ENCODE measurements at regions not wholly inside any gene's neighbourhood (a gene's known extent, or its start where the extent isn't known, plus 50 kb on each side); places are given as distances from the start of the nearest gene placed in this dataset.

- DNase-seq (ENCODE audit: low read depth in 4 of 4, low spot score in 2 of 4): no peak
Observed at GRCh38 chr1:232452117-232452516, 177.8 kb downstream of the SIPA1L2 start.

- DNase-seq (ENCODE audit: low read depth in 4 of 4, low spot score in 2 of 4): no peak
Observed at GRCh38 chr1:232451506-232451905, 178.4 kb downstream of the SIPA1L2 start.

- no peak for DNase-seq (ENCODE audit: low read depth in 4 of 4, low spot score in 2 of 4)
Observed at GRCh38 chr1:232450615-232451014, 179.3 kb downstream of the SIPA1L2 start.

GRCh38 chr1:232447125-232447524 is 182.8 kb downstream of the SIPA1L2 start:
- DNase-seq (ENCODE audit: low read depth in 4 of 4, low spot score in 2 of 4): no peak

GRCh38 chr1:232445361-232446106 is 184.4 kb downstream of the SIPA1L2 start:
- DNase-seq (ENCODE audit: low read depth in 4 of 4, low spot score in 2 of 4): no peak

GRCh38 chr1:232443372-232443771 is 186.6 kb downstream of the SIPA1L2 start:
- DNase-seq (ENCODE audit: low read depth in 4 of 4, low spot score in 2 of 4): no peak

GRCh38 chr1:232441036-232441411 is 188.9 kb downstream of the SIPA1L2 start:
- no peak for DNase-seq (ENCODE audit: low read depth in 4 of 4, low spot score in 2 of 4)

GRCh38 chr1:232440325-232441035 is 189.5 kb downstream of the SIPA1L2 start:
- no peak for DNase-seq (ENCODE audit: low read depth in 4 of 4, low spot score in 2 of 4)

- DNase-seq (ENCODE audit: low read depth in 4 of 4, low spot score in 2 of 4): no peak
Observed at GRCh38 chr1:232439011-232439410, 190.9 kb downstream of the SIPA1L2 start.

- no peak for DNase-seq (ENCODE audit: low read depth in 4 of 4, low spot score in 2 of 4)
Observed at GRCh38 chr1:232438476-232438875, 191.5 kb downstream of the SIPA1L2 start.

- DNase-seq (ENCODE audit: low read depth in 4 of 4, low spot score in 2 of 4): no peak
Observed at GRCh38 chr1:232437510-232437909, 192.4 kb downstream of the SIPA1L2 start.

- DNase-seq (ENCODE audit: low read depth in 4 of 4, low spot score in 2 of 4): no peak
Observed at GRCh38 chr1:232435729-232436128, 194.2 kb downstream of the SIPA1L2 start.

- DNase-seq (ENCODE audit: low read depth in 4 of 4, low spot score in 2 of 4): no peak
Observed at GRCh38 chr1:232432313-232432712, 197.6 kb downstream of the SIPA1L2 start.

GRCh38 chr1:232431748-232432147 is 198.2 kb downstream of the SIPA1L2 start:
- DNase-seq (ENCODE audit: low read depth in 4 of 4, low spot score in 2 of 4): no peak

- no peak for DNase-seq (ENCODE audit: low read depth in 4 of 4, low spot score in 2 of 4)
Observed at GRCh38 chr1:232431326-232431725, 198.6 kb downstream of the SIPA1L2 start.

- DNase-seq (ENCODE audit: low read depth in 4 of 4, low spot score in 2 of 4): no peak
Observed at GRCh38 chr1:232430467-232430866, 199.5 kb downstream of the SIPA1L2 start.

- DNase-seq (ENCODE audit: low read depth in 4 of 4, low spot score in 2 of 4): no peak
Observed at GRCh38 chr1:232428786-232429530, 201.0 kb downstream of the SIPA1L2 start.

GRCh38 chr1:232428036-232428645 is 201.8 kb downstream of the SIPA1L2 start:
- no peak for DNase-seq (ENCODE audit: low read depth in 4 of 4, low spot score in 2 of 4)

- no peak for DNase-seq (ENCODE audit: low read depth in 4 of 4, low spot score in 2 of 4)
Observed at GRCh38 chr1:232426801-232427200, 203.1 kb downstream of the SIPA1L2 start.

GRCh38 chr1:232425421-232425820 is 204.5 kb downstream of the SIPA1L2 start:
- DNase-seq (ENCODE audit: low read depth in 4 of 4, low spot score in 2 of 4): no peak

- no peak for DNase-seq (ENCODE audit: low read depth in 4 of 4, low spot score in 2 of 4)
Observed at GRCh38 chr1:232423591-232423990, 206.3 kb downstream of the SIPA1L2 start.
